Ishikawa (cell line): ENCODE measurements at regions not wholly inside any gene's neighbourhood (a gene's known extent, or its start where the extent isn't known, plus 50 kb on each side); places are given as distances from the start of the nearest gene placed in this dataset.
A peak's percentile ranks its signal among the peaks of the same experiment; 100 is the strongest.

Experiments used
- CEBPB ChIP-seq: IDR thresholded peaks from 2 replicates; pipeline ENCODE4 v1.6.1; 2012
- CREB1 ChIP-seq: IDR thresholded peaks from 2 replicates; pipeline ENCODE4 v1.6.1; 2012; ENCODE audit warnings: low read depth
- EGR1 ChIP-seq: IDR thresholded peaks from 2 replicates; pipeline ENCODE4 v1.6.1; 2012
- EP300 ChIP-seq: IDR thresholded peaks from 2 replicates; pipeline ENCODE4 v1.6.1; 2012; ENCODE audit warnings: borderline replicate concordance
- FOXM1 ChIP-seq: IDR thresholded peaks from 2 replicates; pipeline ENCODE4 v1.6.1; 2012; ENCODE audit warnings: low read depth, borderline replicate concordance
- MAX ChIP-seq: IDR thresholded peaks from 2 replicates; pipeline ENCODE4 v1.6.1; 2012
- NFIC ChIP-seq: IDR thresholded peaks from 2 replicates; pipeline ENCODE4 v1.6.1; 2012
- RAD21 ChIP-seq: IDR thresholded peaks from 2 replicates; pipeline ENCODE4 v1.6.1; 2012; ENCODE audit warnings: low read depth
- REST ChIP-seq: IDR thresholded peaks from 2 replicates; pipeline ENCODE4 v1.6.1; 2012; ENCODE audit warnings: low read depth, mild to moderate bottlenecking
- TAF1 ChIP-seq: IDR thresholded peaks from 2 replicates; pipeline ENCODE4 v1.6.1; 2012; ENCODE audit warnings: low read depth, mild to moderate bottlenecking
- TCF12 ChIP-seq: IDR thresholded peaks from 2 replicates; pipeline ENCODE4 v1.6.1; 2012; ENCODE audit warnings: low read depth
- TEAD4 ChIP-seq: IDR thresholded peaks from 2 replicates; pipeline ENCODE4 v1.6.1; 2012
- USF1 ChIP-seq: IDR thresholded peaks from 2 replicates; pipeline ENCODE4 v1.6.1; 2012
- YY1 ChIP-seq: IDR thresholded peaks from 2 replicates; pipeline ENCODE4 v1.6.1; 2012; ENCODE audit warnings: low read depth
- ZBTB7A ChIP-seq: IDR thresholded peaks from 2 replicates; pipeline ENCODE4 v1.6.1; 2012; ENCODE audit warnings: low read depth

GRCh38 chr1:95369985-95370690 lies 136.1 kb downstream of the RWDD3 start:
- no peak for TF ChIP-seq REST
- TF ChIP-seq USF1: peak; percentile 71

- TF ChIP-seq CREB1 (no peak), REST (no peak), CEBPB (no peak), ZBTB7A (no peak), TAF1 (no peak), TCF12 (no peak), NFIC (no peak)
Observed at GRCh38 chr1:95370691-95371562, 136.9 kb downstream of the RWDD3 start.

GRCh38 chr1:95371666-95372282 lies 137.8 kb downstream of the RWDD3 start:
- TF ChIP-seq EGR1 (no peak), USF1 (no peak), ZBTB7A (no peak), CEBPB (no peak), TAF1 (no peak), NFIC (no peak), FOXM1 (no peak), YY1 (no peak), EP300 (no peak), TCF12 (no peak), MAX (no peak), TEAD4 (no peak), REST (no peak)

GRCh38 chr1:95375174-95375573 lies 141.2 kb downstream of the RWDD3 start:
- TF ChIP-seq NFIC (no peak), YY1 (no peak), TCF12 (no peak), FOXM1 (no peak), ZBTB7A (no peak), TEAD4 (no peak), CREB1 (no peak)

GRCh38 chr1:95380909-95381308 lies 146.9 kb downstream of the RWDD3 start:
- TF ChIP-seq CEBPB (no peak), EGR1 (no peak), TEAD4 (no peak), USF1 (no peak), TCF12 (no peak), FOXM1 (no peak), MAX (no peak), TAF1 (no peak), EP300 (no peak), RAD21 (no peak), REST (no peak), NFIC (no peak), ZBTB7A (no peak), CREB1 (no peak), YY1 (no peak)
